Astrocyte (in vitro differentiated cells and primary cell): ENCODE measurements at regions not wholly inside any gene's neighbourhood (a gene's known extent, or its start where the extent isn't known, plus 50 kb on each side); places are given as distances from the start of the nearest gene placed in this dataset.

ENCODE experiments used
- DNase-seq: peaks from one replicate; pipeline ENCODE4 v3.0.0-alpha.2; 2010; ENCODE audit warnings: low read depth
- FAIRE-seq: peaks from 2 replicates; lab custom pipeline; 2011; peaks lifted over from hg19 to GRCh38; lab: Jason Lieb, UNC
- H2AFZ ChIP-seq: 2 replicates; pipeline ENCODE4 v1.6.0; 2012; ENCODE audit warnings: low read depth, low read length, inconsistent platforms
- H3K27ac ChIP-seq: 2 replicates; pipeline ENCODE4 v1.5.1; 2011; ENCODE audit warnings: low read depth, low read length, inconsistent platforms
- H3K27me3 ChIP-seq: 2 replicates; pipeline ENCODE4 v1.6.0; 2011; ENCODE audit warnings: low read length, inconsistent platforms; ENCODE audit not compliant: insufficient read depth
- H3K36me3 ChIP-seq: 2 replicates; pipeline ENCODE4 v1.5.1; 2011; ENCODE audit warnings: low read length, inconsistent platforms; ENCODE audit not compliant: insufficient read depth
- H3K4me1 ChIP-seq: 2 replicates; pipeline ENCODE4 v1.5.1; 2011; ENCODE audit warnings: low read length, inconsistent platforms; ENCODE audit not compliant: insufficient read depth
- H3K4me2 ChIP-seq: 2 replicates; pipeline ENCODE4 v1.6.0; 2012; ENCODE audit warnings: low read length, inconsistent platforms
- H3K4me3 ChIP-seq: 2 replicates; pipeline ENCODE4 v1.5.1; 2011; ENCODE audit warnings: low read depth, mild to moderate bottlenecking, low read length, inconsistent platforms; ENCODE audit not compliant: insufficient read depth
- H3K79me2 ChIP-seq: 2 replicates; pipeline ENCODE4 v1.6.0; 2012; ENCODE audit warnings: mild to moderate bottlenecking, low read length, inconsistent platforms; ENCODE audit not compliant: insufficient read depth
- H3K9ac ChIP-seq: 2 replicates; pipeline ENCODE4 v1.6.0; 2012; ENCODE audit warnings: mild to moderate bottlenecking, low read length, inconsistent platforms
- H3K9me3 ChIP-seq: 2 replicates; pipeline ENCODE4 v1.5.1; 2012; ENCODE audit warnings: low read depth, mild to moderate bottlenecking, low read length, inconsistent platforms; ENCODE audit not compliant: insufficient read depth
- H4K20me1 ChIP-seq: 2 replicates; pipeline ENCODE4 v1.6.0; 2012; ENCODE audit warnings: low read length, inconsistent platforms; ENCODE audit not compliant: insufficient read depth
- H3K27ac Mint-ChIP-seq: one replicate; pipeline ENCODE4 v1.8.0; 2021; ENCODE audit warnings: mild to moderate bottlenecking, mixed read lengths; ENCODE audit not compliant: unreplicated experiment
- H3K27me3 Mint-ChIP-seq: one replicate; pipeline ENCODE4 v1.8.0; 2021; ENCODE audit warnings: low read depth, mixed read lengths; ENCODE audit not compliant: unreplicated experiment
- H3K36me3 Mint-ChIP-seq: one replicate; pipeline ENCODE4 v1.8.0; 2021; ENCODE audit warnings: low read depth, mixed read lengths; ENCODE audit not compliant: unreplicated experiment
- H3K4me1 Mint-ChIP-seq: one replicate; pipeline ENCODE4 v1.8.0; 2021; ENCODE audit warnings: low read depth, mixed read lengths; ENCODE audit not compliant: unreplicated experiment
- H3K4me3 Mint-ChIP-seq: one replicate; pipeline ENCODE4 v1.8.0; 2021; ENCODE audit warnings: mild to moderate bottlenecking, moderate library complexity, mixed read lengths; ENCODE audit not compliant: unreplicated experiment
- H3K9me3 Mint-ChIP-seq: one replicate; pipeline ENCODE4 v1.8.0; 2021; ENCODE audit warnings: mild to moderate bottlenecking, mixed read lengths; ENCODE audit not compliant: unreplicated experiment
- EZH2 ChIP-seq: IDR thresholded peaks from 2 replicates; pipeline ENCODE4 v1.6.1; 2012; ENCODE audit warnings: mild to moderate bottlenecking, low read length, inconsistent platforms; ENCODE audit not compliant: insufficient read depth
- TF ChIP-seq, protein P1 (sequence below): IDR thresholded peaks from 2 replicates; pipeline ENCODE4 v1.5.1; 2011; ENCODE audit warnings: low read depth, mild to moderate bottlenecking, inconsistent platforms, low read length, moderate library complexity; ENCODE audit not compliant: insufficient read depth

DNA sequence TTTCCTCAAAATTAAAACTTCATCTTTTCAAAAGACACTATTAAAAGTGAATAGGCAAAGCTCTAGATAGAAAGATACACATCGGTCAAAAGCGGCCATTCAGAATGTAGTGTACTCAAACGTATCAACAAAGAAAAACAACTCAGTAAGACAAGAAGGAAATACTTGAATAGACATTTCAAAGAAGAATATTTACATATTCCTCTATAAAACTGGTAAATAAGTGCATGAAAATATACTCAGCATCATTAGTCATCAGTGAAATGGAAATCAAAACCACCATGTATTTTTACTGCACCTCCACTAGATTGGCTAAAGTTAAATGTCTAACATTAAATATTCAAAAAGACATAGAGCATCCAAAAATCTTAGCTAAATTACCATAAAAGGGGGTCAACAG is 551.1 kb upstream of the SORCS1 start:
- Histone ChIP-seq H3K79me2 (no peaks in the 10 kb centered on the region), H3K9ac (no peak overlapping the region), H4K20me1 (no peaks in the 10 kb centered on the region), H3K27me3 (no peaks in the 10 kb centered on the region), H3K4me2 (no peak overlapping the region), H3K36me3 (no peaks in the 10 kb centered on the region), H3K4me3 (no peak overlapping the region), H3K4me1 (no peaks in the 10 kb centered on the region), H3K9me3 (no peaks in the 10 kb centered on the region), H2AFZ (no peak overlapping the region), H3K27ac (no peak overlapping the region)
- Mint-ChIP-seq H3K9me3 (no peaks in the 10 kb centered on the region), H3K36me3 (no peaks in the 10 kb centered on the region), H3K27me3 (no peaks in the 10 kb centered on the region), H3K4me3 (no peak overlapping the region), H3K27ac (no peak overlapping the region), H3K4me1 (no peaks in the 10 kb centered on the region)
- TF ChIP-seq EZH2, result no peak
- TF ChIP-seq, protein P1, sequence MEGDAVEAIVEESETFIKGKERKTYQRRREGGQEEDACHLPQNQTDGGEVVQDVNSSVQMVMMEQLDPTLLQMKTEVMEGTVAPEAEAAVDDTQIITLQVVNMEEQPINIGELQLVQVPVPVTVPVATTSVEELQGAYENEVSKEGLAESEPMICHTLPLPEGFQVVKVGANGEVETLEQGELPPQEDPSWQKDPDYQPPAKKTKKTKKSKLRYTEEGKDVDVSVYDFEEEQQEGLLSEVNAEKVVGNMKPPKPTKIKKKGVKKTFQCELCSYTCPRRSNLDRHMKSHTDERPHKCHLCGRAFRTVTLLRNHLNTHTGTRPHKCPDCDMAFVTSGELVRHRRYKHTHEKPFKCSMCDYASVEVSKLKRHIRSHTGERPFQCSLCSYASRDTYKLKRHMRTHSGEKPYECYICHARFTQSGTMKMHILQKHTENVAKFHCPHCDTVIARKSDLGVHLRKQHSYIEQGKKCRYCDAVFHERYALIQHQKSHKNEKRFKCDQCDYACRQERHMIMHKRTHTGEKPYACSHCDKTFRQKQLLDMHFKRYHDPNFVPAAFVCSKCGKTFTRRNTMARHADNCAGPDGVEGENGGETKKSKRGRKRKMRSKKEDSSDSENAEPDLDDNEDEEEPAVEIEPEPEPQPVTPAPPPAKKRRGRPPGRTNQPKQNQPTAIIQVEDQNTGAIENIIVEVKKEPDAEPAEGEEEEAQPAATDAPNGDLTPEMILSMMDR, result no peak
- FAIRE-seq (no peak), DNase-seq (no peak)

DNA sequence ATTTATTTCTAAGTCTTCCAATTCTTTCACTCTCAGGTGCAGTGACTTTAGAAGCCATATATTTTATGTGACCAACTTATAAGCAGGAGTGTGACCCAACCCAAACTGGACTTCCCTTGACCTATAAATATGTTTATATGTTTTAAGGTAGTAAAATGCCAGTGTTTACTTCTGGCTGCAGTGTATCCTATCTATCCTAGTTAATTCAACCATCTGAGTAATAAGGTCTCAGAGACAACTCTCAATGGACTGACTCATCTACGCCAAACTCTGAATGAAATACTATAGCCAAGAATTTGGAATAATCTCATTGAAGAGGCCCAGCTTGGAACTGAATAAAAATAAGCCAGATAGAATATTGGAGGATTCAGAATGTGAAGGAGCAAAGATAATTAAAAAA is 544.5 kb upstream of the SORCS1 start:
- H3K4me1 Mint-ChIP-seq, result no peaks in the 10 kb centered on the region
- no peaks in the 10 kb centered on the region for H3K4me1 ChIP-seq
- H2AFZ ChIP-seq, result no peak overlapping the region
- FAIRE-seq (no peak), DNase-seq (no peak)
- H3K27me3 Mint-ChIP-seq, result no peaks in the 10 kb centered on the region
- no peak overlapping the region for H3K4me2 ChIP-seq
- no peaks in the 10 kb centered on the region for H4K20me1 ChIP-seq
- no peaks in the 10 kb centered on the region for H3K36me3 Mint-ChIP-seq
- no peak overlapping the region for H3K9ac ChIP-seq
- H3K9me3 ChIP-seq, result no peaks in the 10 kb centered on the region
- no peak for TF ChIP-seq EZH2
- TF ChIP-seq, protein P1, result no peak
- no peak overlapping the region for H3K4me3 ChIP-seq
- no peaks in the 10 kb centered on the region for H3K27me3 ChIP-seq
- no peaks in the 10 kb centered on the region for H3K9me3 Mint-ChIP-seq
- no peak overlapping the region for H3K27ac Mint-ChIP-seq
- H3K27ac ChIP-seq, result no peak overlapping the region
- no peak overlapping the region for H3K4me3 Mint-ChIP-seq
- H3K79me2 ChIP-seq, result no peaks in the 10 kb centered on the region
- no peaks in the 10 kb centered on the region for H3K36me3 ChIP-seq

DNA sequence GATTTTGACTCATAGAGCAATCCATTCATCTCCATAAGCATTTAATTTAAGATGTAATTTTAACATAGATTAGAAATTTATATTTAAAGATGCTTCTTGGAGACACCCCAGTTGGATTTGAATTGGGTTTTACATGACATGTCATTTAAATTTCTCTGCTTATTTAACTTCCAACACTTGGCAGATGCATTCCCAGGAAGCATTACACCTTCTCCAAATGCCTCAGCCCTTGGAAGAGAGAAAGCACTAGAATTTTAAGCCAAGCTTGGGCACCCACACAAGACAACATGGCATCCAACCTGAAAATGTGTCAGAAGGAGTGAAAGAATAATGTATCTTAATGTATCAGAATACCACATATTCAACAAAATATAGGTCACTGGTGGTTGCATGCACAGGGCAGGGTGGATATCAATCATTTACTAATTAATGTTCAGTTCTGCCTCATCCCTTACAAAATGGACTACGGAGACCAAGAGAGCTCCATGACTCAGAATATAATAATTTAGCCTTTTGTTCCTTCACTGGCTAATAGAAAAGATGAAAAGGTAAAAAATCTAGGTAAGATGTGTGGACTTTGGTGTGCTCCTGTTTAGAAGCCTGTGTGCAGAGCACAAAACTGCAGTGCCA is 541.7 kb upstream of the SORCS1 start:
- peaks cover 5% of the 10 kb centered on the region for H3K4me1 Mint-ChIP-seq
- Histone ChIP-seq H3K4me3 (no peak overlapping the region), H3K36me3 (no peaks in the 10 kb centered on the region), H3K4me2 (no peak overlapping the region), H3K79me2 (no peaks in the 10 kb centered on the region), H3K4me1 (no peaks in the 10 kb centered on the region), H3K27ac (no peak overlapping the region), H3K9me3 (no peaks in the 10 kb centered on the region), H3K9ac (no peak overlapping the region), H4K20me1 (no peaks in the 10 kb centered on the region), H3K27me3 (no peaks in the 10 kb centered on the region), H2AFZ (no peak overlapping the region)
- no peak for FAIRE-seq
- no peak for TF ChIP-seq EZH2
- TF ChIP-seq, protein P1, result no peak
- DNase-seq, result no peak
- no peaks in the 10 kb centered on the region for H3K9me3 Mint-ChIP-seq
- H3K27me3 Mint-ChIP-seq, result no peaks in the 10 kb centered on the region
- H3K4me3 Mint-ChIP-seq, result no peak overlapping the region
- no peaks in the 10 kb centered on the region for H3K36me3 Mint-ChIP-seq
- H3K27ac Mint-ChIP-seq, result no peak overlapping the region
